GM21825 (cell line): ENCODE measurements at regions not wholly inside any gene's neighbourhood (a gene's known extent, or its start where the extent isn't known, plus 50 kb on each side); places are given as distances from the start of the nearest gene placed in this dataset.

Source experiments
- ATAC-seq: cut with Tn5 transposase; IDR thresholded peaks from one replicate; pipeline ENCODE4 v1.9.1; 2021; ENCODE audit warnings: mild to moderate bottlenecking, moderate library complexity; ENCODE audit not compliant: unreplicated experiment

DNA sequence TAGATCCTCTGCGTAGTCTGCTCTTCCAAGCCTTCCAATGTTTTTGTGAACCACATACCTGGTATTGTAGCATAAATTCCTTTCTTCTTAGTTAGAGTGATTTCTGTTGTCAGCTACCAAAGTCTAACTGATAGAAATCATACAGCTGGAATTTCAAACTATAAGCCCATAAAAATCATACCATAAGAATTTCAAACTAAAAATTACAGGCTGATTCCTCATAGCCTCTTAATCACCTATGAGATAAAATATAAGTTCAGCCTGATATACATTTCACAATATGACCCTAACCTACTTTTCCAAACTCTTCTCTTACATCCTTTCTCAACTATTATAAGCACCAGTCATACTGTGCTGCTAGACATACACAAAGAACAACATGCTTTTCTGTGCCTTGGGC is 64.8 kb downstream of the PTHLH start:
- ATAC-seq = no peak

DNA sequence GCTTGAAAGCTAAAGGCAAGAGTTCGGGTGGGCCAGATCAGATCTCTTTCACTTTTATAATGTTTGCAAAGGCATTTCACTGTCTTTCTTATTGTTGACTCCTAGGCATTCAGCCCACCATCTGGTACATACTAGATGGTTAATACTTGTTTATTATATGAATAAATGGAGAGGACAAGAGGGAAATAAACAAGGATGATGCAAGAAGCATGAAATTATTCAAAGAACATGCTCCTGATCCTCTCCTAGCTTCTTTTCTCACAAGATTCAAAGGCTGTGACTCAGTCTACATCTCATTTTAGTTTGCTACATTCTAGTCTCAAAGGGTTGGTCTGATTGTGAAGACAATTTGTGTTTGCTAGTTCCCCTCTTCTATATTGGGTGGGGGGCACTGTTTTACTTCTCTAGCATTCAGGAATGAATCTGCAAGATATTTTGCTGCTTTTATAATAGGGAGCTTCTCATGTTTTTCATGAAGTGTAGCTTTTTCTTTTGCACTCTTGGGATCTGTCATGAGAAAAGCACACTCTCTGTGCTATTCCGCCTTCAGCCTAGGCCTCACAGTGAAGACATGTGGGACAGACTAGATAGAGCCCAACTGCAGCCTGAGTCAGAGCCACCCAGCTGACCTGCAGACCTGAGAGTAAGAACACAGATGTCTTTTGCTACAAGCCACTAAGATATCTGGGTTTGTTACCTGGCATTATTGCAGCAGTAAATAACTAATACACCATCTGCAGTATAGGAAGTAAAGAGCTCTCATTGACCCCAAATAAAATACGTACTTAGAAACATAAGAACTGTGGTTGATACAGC is 65.7 kb downstream of the PTHLH start:
- no peak for ATAC-seq

DNA sequence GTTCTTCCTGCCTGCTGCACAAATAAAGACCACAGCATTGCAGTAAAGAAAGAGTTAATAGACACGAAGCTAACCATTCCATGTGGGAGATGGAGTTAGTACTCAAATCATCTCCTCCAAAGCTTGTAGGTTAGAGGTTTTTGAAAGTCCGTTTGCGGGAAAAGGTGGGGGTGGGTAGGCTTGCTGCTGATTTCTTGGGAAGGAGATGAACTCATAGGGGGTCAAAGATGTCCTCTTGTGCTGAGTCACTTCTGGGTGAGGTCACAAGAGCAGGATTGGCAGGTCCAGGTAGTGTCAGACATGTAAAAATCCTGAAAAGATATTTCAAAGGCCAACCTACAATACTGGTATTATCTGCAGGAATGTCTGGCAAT is 66.4 kb downstream of the PTHLH start:
- ATAC-seq = no peak

DNA sequence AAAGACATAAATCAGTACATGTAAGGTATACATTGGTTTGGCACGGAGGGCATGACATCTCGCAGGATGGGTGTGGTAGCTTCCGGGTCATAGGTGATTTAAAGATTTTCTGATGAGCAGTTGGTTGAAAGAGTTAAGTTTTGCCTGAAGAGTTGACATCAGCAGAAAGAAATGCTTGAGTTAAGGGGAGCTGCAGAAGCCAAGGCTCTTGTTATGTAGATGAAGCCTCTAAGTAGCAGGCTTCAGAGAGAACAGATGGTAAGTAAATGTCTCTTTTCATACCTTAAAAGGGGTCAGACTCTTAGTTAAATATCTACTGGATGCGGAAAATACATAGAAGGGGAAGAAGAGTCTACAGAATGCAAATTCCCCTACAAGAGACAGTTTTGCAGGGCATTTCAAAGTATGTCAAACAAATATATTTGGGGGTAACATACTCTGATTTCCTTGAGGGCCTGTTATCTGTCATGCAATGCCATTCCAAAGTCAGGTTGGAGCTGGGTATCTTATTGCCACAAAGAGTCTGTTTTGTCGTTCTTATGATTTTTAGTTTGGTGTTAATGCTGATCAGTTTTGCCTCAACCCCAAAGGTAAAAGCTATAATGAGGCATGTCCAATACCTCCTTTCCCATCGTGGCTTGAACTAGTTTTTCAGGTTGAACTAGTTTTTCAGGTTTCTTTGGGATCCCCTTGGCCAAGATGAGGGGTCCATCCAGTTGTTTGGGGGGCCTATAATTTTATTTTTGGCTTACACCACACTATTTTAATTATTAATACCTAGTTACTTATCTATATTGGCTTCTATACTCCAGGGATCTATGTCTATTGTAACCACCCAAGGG is 67.0 kb downstream of the PTHLH start:
- no peak for ATAC-seq

DNA sequence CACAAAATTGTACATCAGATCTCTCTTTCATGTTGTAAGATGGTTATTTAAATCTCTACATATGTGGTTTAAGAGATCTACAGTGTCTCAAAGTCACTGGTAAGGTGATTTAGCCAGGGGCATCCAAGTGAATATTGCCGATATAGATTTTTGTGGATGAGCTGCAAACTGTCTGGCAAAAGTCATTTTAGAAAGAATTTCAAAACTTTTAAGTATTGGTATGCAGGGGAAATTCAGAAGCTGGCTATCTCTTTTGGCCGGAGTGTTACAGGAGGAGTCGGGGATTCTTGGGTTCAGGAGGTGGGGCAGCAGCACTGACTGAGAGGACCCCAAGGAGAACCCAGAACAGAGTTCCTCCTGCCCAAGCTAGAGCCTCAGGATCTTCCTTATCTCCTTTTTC is 69.9 kb downstream of the PTHLH start:
- ATAC-seq = no peak

DNA sequence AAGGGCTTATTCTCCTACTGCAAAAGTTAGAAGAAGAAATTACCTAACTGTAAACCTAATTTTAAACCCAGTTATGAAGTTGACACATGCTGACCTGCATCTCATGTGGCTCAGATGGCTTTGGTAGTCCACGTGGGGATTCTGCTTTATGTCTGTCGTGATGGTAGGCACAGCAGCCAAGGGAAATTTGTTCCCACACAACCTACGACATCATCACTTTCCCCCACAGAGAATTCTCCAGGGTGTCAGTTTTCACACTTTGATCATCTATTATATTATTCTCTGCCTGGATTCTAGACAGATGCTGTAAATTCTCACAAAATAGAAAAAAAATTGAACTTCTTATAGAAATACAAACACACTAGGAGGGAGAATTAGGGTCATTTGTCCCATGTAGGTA is 70.6 kb downstream of the PTHLH start:
- no peak for ATAC-seq

DNA sequence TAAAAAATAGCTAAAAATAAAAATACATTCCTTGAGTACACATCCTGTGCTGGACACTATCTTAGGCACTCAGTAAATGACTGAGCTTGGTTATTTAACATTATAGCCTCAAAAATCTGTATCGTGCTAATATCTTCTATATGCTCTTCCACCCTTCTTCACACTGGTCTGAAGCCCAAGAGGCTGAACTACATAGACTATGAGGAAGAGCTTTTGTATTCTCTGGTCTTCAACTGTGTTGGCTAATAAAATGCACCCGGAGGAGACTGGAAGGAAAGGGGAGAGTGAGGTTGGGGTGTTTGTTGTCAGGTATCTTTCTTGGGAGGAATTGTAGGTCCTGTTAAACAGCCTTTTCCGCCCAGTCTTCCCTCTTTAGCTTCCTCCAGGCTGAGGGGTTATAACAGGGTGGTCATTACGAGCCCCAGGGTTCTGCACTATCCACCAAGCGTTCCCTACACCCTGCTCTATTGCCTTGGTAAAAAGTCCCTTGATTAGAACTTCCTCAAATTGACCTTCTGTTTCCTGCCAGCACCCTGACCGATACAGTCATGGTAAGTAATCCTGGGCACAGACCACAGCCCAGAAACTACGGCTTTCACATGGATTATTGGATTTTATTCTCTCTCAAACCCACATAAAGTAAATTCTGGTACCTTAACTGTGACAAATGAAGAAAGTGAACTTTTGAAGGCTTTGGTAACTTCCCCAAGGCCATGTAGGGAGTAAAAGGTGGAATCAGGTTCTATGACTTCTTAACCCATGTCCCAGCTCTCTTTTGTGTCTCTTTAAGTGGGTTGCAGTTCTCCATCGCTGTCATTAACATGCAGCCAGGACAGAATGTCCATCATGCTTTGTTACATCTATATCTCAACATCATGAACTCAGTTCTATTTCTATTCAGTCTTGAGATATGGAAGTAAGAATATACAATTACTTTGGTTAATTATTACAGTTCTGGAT is 71.3 kb downstream of the PTHLH start:
- ATAC-seq = no peak

DNA sequence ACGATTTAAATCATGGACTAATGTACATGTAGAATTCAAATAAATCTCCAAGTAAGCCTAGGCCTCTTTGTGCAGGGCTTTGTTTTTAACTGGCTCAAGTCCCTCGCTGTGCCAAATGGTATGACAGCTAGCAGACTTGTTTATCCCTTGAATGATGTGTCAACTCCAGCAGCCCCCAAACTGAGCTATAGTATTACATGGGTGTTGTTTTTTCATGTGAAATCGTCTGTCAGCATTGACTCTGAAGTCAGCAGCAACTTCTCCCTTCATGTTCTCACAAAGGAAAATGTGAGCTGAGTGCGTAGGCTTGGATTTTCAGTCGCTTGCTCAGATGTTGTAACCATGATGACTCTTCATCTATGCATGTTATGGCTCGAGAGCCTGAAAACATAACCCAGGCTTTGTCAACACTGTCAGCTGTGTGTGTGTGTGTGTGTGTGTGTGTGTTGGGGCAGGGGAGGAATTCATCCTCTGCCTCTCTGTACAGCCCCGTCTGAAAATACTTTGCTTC is 73.3 kb downstream of the PTHLH start:
- no peak for ATAC-seq

DNA sequence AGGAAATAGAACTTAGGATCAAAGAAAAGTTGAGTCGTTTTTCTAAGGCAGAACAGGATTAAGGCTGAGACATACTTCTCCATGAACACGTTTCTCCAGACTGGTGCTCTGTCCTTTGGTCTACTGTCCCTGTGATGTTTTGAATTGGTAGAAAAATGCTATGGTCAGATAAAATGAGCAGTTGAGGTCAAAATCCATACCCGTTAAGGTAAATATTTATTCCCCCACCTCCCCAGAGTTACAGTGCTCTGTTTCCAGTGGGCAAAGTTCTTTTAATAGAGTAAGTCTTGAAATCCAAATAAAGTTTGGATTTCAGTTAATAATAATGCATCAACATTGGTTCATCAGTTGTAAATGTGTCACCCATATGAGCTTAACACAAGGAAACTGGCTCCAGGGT is 74.5 kb downstream of the PTHLH start:
- no peak for ATAC-seq

DNA sequence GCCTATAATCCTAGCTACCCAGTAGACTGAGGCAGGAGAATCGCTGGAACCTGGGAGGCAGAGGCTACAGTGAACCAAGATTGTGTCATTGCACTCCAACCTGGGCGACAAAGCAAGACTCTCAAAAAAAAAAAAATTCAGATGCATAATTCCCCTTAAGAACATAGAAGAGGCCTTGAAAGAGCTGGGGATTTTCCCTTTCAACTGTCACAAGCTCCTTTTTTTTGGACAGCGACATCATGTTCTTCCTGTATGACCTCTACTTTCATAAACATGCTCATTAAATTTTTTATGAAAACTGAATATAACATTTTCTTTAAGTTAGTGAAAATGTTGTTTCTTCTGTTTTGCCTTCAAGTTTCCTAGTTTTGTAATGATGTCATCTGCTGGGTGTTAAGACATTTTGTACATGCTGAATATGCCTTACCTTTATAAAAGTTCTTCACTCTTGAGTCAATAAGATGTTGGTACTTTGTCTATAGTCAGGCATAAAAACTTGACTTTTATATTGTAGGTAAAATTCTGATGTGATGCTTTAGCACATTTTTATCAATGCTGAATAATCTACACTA is 76.0 kb downstream of the PTHLH start:
- ATAC-seq = no peak

DNA sequence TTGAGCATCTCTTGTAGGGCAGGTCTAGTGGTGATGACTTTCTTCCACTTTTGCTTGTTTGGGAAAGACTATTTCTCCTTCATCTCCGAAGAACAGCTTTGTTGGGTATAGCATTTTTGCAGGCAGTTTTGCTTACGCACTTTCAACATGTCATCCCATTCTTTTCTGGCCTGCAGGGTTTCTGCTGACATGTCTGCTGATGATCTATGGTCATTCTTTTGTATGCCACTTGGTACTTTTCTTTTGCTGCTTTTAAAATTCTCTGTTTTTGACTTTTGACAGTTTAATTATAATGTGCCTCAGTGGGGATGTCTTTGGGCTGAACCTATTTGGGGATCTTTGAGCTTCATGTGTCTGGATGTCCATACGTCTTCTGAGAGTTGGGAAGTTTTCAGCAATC is 78.2 kb downstream of the PTHLH start:
- ATAC-seq = no peak

DNA sequence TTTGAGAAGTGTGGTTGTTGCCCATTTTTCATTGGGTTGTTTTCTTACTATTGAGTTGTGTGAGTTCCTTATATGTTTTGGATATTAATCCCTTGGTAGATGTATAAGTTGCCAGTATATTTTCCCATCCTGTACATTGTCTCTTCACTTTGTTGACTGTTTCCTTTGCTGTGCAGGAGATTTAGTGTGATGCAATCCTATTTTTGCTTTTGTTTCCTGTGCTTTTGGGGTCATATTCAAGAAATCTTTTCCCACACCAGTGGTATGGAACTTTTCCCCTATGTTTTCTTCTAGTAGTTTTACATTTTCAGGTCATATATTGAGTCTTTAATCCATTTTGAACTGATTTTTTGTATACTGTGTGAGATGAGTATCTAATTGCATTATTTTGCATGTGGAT is 92.8 kb downstream of the PTHLH start:
- ATAC-seq = no peak

DNA sequence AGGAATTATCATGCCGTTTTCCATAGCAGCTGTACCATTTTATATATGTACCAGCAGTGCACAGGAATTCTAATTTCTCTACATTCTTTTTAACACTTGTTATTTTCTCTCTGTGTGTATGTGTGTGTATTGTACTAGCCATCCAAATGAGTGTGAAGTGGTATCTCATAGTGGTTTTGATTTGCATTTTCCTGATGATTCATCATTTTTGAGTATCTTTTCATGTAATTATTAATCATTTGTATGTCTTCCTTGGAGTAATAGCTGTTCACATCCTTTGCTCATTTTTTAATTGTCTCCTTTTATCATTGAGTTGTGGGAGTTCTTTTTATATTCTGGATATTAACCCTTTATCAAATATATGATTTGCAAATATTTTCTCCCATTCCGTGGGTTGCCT is 95.6 kb upstream of the MANSC4 start:
- no peak for ATAC-seq

DNA sequence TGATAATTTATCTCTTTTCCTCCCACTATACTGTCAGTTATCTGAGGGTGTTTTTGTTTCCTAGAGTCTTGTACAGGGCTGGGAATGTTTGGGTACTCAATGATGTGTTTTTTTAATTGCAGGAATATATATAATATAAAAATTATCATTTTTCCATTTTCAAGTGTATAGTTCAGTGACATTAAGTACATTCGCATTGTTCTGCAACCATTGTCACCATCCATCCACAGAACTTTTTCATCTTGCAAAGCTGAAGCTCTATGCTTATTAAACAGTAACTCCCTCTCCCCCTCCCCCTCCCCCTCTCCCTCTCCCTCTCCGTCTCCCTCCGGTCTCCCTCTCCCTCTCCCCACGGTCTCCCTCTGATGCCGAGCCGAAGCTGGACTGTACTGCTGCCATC is 93.0 kb upstream of the MANSC4 start:
- ATAC-seq = no peak

DNA sequence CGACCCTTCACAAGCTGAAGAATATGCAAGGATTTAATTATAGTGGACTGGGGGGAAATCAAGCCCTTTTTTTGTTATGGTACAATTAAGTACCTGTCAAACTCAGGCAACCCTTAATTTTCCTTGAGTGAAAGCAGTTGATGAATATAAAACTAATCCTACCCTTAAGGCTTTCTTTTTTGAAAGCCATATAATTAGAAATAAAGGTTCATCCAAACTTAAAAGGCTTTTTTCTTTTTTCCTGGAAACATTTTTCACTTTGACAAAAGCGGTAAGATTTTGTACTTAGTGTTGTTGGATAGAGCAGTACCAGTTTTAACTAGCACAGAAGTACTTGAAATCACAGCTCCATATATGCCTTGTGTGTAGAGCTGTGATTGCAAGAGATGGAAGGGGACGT is 91.9 kb upstream of the MANSC4 start:
- no peak for ATAC-seq

DNA sequence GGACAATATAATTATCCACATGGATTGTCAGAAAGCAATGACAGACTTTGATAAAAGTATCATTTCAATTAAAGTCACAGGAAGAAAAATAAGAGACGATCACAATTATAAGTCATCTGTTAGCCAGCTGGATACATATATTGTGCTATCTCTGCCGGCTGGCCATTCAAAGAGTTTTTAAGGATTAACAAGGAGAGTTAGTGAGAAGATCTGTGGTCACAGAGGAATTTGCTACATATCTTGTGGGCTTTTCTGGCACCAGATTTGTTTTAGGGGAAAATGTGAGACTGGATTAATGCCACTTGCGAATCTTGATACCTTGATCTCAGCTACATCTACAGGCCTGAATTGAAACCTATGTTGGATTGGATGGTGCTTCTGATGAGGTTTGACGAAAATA is 90.9 kb upstream of the MANSC4 start:
- no peak for ATAC-seq

DNA sequence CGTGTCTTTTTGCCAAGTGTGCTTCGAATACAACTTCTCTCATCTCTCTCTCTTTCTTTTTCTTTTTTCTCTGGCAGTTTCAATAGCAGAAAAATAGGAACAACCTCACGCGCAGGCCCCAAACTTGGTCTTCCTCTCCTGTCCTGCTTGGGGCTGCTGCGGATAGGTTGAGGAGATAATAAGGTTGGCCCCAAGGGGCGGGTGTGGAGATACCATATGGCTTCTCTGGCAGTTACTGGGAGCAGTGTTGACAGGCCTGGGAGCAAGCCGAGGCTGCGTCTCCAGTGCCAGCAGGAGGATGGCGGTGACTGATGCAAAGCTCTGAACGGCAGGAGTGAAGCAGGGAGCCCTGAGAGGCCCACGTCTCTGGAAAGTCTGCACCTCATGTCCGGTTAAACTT is 89.5 kb upstream of the MANSC4 start:
- ATAC-seq = no peak

DNA sequence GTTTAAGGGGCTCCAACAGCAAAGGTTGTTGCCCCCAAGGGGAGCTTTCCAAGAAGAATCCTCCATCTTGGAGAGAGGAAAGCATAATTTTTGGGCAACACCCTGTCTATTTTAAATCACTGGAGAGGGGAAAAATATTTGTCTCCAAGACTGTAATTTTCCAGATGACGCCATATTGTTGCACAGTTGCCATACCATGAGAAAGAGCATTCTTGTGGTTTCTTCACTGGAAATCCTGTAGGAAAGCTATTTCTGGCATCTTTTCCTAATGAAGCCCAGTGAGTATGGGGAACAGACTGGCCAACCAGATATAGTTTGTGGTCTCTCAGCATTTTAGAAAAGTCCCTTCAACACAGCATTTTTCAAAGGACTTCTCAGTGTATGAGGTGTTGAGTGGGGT is 88.1 kb upstream of the MANSC4 start:
- no peak for ATAC-seq

DNA sequence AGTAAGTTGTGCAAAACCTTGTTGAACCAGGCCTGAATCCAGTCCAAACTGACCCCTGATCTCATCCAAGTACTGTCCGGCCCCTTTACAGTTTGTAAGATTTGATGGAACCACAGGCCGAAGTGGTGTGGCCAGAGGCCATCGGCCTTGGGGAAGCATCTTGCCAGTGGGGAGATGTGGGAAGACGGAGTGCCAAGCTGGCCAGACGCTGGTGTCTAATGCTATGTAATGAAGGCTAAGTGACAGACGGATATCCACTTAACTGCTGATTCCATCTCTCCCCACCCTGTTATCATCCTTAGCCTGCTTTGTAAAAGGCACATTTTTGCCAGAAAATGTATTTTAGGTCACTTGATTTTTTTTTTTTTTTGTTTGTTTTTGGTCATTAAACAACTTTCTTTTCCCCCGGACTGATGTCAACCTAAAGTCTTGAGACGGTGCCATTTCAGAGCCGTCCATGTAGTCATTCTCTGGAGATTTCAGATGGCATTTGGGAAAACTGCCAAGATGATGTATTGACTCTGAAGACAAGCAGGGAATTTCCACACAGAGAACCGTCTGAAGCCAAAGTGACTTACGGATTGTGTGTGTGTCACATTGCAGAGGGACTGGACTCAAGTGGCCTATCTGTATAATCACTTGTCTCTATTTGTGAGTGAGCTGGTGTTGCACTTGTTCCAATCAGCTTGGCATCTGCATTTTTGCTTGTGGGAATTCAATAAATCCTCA is 86.5 kb upstream of the MANSC4 start:
- ATAC-seq = no peak

DNA sequence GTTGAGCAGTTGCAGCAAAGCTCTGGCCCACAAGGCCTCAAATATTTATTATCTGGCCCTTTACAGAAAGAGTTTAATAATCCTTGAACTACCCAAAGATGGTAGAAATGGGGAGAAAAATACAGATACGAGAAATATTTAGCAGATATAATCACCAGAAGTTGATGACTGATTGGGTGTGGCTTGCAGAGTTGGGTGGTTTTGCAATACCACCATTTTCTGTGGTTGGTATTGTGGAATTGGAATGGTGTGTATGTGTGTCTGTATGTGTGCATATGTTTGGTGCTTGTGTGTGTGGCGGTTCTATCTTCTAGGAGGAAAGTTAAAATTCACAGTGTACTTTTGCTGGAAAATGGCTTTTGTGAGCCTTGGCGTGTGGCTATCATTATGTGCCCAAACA is 85.4 kb upstream of the MANSC4 start:
- ATAC-seq = no peak
